CD4-positive, alpha-beta T cell treated with Interleukin-2 at 100 ng/mL for 4 hours (primary cell): ENCODE measurements at regions not wholly inside any gene's neighbourhood (a gene's known extent, or its start where the extent isn't known, plus 50 kb on each side); places are given as distances from the start of the nearest gene placed in this dataset.
"Not testable (repeated sequence)": the region's sequence is repeated elsewhere in the genome, so short reads cannot be mapped to it uniquely, and the experiment has no call there.

ENCODE experiments used
- DNase-seq: peaks from one replicate; pipeline ENCODE4 v3.0.0-alpha.2; 2020; ENCODE audit warnings: low spot score

DNA sequence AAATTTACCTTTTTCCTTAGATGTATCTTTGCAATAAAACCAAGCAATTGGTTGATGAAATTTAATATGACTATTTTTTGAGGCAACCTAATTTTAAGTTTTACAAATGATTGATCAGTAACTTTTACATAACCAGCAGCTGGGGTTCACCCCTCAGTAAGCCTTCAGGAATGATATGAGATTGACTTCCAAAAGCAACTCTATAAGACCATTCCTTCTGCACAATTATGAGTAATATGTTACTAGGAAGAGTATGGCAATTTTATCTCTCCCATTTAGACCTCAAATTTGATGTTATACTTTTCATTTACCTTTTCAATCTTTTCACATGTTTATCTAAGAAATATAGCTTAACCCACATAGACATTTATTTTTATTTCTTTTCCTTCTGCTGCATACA, 1546.3 kb downstream of the HACE1 start:
- DNase-seq, result no peak

DNA sequence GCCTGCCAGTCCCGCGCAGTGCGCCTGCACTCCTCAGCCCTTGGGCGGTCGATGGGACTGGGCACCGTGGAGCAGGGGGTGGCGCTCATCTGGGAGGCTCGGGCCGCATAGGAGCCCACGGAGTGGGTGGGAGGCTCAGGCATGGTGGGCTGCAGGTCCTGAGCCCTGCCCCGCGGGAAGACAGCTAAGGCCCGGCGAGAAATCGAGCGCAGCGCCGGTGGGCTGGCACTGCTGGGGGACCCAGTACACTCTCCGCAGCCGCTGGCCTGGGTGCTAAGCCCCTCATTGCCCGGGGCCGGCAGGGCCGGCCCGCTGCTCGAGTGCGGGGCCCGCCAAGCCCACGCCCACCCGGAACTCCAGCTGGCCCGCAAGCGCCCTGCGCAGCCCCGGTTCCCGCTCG, 1565.3 kb downstream of the HACE1 start:
- not testable (repeated sequence) for DNase-seq

DNA sequence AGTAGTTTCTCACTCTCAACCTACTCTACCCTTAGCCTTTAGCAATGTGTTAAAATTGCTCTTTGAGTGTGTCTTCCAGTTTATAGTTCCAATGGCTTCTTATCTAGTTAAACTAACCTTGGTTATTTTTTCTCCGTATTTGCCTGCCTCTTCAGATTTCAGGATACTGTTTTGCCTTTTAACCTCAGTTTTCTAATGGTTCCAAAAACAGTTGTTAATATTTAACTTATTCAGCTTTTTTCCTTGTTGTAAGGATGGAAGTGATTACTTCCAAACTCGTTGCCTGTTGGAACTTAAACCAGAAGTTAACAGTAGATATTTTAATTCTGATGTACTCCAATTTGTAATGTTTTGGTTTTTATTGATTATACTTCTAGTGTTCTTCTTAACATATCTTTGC, 1574.9 kb downstream of the HACE1 start:
- no peak for DNase-seq

DNA sequence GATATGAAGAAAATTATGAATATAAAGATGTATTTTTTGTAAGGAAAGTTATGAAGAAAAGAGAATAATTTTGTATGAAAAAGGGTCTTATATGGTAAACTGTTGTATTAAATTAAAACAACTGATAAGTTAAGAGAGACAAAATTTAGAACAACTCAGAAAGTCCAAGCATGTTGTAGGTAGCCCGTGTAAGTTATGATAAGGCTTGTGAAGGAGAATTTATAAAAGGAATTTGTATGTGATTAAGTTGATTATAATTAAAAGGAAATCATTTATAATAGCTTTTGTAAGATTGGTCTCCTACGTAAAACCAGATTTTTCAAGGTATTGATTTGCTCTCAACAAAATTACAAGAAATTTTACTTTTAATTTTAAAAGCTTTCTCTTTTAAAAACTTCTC, 1579.3 kb downstream of the HACE1 start:
- DNase-seq, result no peak

- DNase-seq, result no peak
Measured at GRCh38 chr6:103277936-103278335, 1581.8 kb downstream of the HACE1 start.

DNA sequence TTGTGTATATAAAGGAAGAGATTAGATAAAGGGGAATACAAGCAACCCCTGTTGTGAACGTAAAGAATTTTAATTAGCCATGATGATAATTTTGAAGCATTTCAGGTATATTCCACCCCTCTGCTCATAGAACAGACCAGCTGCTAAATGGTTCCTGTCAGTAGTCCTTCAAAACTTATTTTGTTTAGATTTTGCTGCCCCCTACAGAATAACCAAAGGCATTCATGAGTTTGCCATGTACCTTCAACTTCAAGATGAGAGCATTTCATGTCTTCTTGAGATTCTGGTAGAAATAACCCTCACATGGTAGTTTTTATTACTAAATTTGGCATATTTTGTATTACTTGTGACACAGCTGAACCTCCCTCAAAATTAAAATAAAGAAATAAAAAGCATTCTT, 1586.7 kb downstream of the HACE1 start:
- no peak for DNase-seq

DNA sequence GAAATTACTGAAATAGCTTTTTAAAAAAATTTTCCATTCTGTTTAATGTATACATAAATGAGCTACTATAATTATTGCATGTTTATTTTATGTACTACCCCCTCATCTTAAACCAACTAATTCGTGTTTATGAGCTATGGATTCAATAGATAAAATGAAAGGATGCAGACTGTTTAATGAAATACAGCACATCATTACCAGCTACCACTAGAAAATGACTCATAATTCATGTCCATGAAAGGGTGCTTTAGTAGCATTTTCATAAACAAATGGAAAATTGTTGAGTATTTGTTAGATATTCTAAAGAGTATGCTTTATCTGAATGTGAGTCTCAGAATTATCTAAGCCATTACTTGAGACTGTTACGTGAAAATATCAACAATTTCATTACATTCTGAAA, 1590.1 kb downstream of the HACE1 start:
- DNase-seq, result no peak

GRCh38 chr6:103268335-103268734, 1591.4 kb downstream of the HACE1 start:
- DNase-seq, result no peak

GRCh38 chr6:103264020-103264419, 1595.7 kb downstream of the HACE1 start:
- no peak for DNase-seq

- no peak for DNase-seq
Measured at GRCh38 chr6:103255132-103255531, 1604.6 kb downstream of the HACE1 start.

DNA sequence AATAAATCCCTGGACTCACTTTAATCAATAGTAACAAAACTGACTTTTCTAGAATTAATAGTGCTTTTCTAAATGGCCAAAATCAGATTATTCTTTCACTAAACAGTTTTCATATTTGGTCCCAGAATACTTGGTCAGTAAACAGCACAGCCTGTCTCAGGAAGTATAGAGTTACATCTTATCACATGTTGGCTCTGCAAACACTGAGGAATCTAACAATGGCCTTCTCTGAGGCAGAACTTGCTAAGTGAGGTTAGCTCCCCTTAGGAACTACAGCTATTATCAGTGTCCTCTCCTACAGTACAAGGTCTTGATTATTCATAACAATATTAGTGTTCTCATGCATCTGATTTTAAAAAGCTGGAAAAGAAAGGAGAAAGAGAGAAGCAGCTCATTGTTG, 1622.8 kb downstream of the HACE1 start:
- DNase-seq, result no peak

GRCh38 chr6:103231181-103231580, 1628.5 kb downstream of the HACE1 start:
- DNase-seq, result no peak

DNA sequence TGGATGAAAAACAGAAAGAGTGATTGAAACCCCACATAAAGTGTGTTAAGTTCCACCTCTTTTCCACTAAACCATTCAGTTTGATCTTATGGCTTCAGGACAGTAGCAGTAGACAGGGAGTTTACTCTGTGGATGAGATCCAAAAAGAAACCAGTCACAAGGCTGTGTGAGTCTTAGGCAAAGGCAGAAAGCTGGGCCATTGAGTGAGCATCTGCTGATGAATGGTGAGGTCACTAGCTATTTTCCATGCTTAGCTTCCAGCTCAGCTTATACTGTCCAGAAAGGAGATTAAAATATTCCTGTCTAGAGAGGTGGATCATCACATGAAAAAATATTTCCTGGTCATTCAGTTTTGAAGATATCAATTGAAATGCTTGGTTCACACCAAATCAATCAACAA, 1643.9 kb downstream of the HACE1 start:
- DNase-seq, result no peak

GRCh38 chr6:103210686-103211085, 1649.0 kb downstream of the HACE1 start:
- DNase-seq, result no peak

GRCh38 chr6:103198386-103198785, 1661.3 kb downstream of the HACE1 start:
- no peak for DNase-seq

DNA sequence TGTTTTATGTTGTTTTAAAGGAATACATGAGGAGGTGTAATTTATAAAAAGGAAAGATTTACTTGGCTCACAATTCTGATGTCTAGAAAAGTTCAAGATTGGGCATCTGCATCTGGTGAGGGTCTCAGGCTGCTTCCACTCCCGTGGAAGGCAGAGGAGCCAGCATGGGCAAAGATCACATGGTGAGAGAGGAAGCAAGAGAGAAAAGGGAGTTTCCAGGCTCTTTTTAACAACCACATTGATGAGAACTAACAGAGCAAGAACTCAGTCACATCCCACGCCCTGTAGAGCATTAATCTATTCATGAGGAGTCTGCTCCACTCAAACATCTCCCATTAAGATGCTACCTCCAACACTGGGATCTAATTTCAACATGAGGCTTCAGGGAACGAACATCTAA, 1666.3 kb downstream of the HACE1 start:
- no peak for DNase-seq

- no peak for DNase-seq
Measured at GRCh38 chr6:103191391-103192093, 1668.2 kb downstream of the HACE1 start.

GRCh38 chr6:103184776-103185175, 1674.9 kb downstream of the HACE1 start:
- no peak for DNase-seq

DNA sequence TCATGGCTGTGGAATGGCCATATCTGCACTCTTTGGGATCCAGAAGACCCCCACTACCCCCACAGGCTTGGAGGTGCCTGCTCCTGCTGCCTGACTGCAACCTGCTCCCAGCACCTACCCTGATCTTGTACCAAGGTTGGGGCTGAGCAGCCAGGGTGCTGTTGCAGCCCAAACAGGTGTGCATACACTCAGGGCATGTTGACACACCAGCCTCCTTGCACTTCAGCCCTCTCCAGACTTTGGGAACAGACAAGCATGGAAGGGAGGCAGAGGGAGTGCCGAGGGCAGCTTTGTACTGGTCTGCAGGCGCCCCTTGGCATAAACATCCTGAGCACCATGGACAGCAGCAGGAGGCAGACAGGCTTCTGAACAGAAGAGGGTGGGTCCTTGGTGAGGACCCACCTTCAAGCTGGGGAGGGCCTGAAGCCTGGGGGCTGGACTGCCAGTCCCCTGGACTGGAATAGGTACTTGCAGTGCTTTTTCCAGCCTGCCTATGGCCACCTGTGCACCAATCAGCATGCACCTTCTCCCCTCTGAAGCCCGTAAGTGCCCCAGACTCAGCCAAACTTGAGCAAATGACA, 1675.8 kb downstream of the HACE1 start:
- DNase-seq, result no peak

DNA sequence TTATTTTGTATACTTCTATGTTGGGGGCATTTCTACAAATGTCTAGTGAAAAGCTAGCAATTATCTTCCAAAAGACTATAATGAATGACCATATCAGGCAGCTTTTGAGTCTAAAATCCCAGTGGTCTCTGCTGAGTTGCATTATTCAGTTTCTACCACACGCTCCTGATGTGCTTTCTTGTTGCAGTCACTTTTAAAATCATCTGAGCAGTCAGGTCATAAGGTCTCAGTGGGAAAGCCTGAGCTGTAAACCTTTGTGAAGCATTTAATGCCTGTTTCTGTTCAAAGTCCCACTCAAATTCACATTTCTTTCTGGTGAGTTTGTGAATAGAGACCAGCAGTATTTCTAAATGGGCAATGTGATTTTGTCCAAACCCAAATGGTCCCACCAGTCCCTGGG, 1681.5 kb downstream of the HACE1 start:
- DNase-seq, result no peak

DNA sequence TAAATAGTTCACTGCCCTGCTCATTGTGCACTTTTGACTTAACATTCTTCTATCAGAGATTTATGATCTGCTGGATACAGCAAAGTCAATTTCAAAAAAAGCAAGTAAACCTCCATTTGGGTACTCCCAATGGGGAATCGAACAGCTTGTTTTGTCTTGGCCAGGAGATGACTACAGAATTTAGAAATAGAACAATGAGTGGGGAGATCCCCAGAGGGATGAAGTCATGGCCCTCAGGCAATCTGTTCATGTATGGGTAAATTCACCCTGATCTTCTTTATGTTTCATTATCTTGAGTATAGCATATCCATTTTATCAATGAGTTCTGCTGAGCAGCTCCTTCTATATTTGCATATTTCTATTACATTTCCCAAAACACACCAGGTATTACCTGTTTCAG, 1681.9 kb downstream of the HACE1 start:
- DNase-seq, result no peak

GRCh38 chr6:103175056-103175455, 1684.7 kb downstream of the HACE1 start:
- no peak for DNase-seq

DNA sequence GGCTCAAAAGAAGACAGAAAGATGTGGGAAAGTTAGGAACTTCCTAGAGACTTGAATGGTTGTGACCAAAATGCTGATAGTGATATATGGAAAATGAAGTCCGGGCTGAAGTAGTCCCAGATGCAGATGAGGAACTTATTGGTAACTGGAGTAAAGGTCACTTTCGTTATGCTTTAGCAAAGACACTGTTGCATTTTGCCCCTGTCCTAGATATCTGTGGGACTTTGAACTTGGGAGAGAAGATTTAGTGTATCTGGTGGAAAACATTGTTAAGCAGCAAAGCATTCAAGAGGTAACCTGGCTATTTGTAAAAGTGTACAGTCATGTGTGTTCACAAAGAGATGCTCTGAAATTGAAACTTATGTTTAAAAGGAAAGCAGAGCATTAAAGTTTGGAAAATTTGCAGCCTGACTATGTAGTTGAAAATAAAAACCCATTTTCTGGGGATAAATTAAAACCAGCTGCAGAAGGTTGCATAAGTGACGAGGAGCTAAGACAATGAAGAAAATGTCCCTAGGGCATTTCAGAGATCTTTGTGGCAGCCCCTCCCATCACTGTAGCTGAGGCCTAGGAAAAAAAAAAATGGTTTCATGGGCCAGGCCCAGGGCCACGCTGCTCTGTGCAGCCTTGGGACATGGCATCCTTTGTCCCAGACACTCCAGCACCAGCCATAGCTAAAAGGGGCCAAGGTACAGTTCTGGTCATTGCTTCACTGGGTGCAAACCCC, 1692.2 kb downstream of the HACE1 start:
- no peak for DNase-seq
